ENCODE measurements at regions not wholly inside any gene's neighbourhood (a gene's known extent, or its start where the extent isn't known, plus 50 kb on each side); places are given as distances from the start of the nearest gene placed in this dataset.

DNA sequence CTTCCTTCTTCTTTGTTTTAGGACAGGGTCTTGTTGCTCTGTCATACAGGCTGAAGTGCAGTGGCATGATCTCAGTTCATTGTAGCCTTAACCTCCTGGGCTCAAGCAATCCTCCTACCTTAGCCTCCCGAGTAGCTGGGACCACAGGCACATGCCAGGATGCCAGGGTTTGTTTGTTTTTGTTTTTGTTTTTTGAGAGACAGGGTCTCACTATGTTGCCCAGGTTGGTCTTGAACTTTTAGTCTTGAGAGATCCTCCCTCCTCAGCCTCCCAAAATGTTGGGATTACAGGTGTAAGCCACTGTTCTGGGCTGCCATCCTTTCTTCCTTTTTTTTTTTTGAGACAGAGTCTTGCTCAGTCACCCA is 56.5 kb upstream of the SLC45A1 start:
- TF ChIP-seq, protein P1, sequence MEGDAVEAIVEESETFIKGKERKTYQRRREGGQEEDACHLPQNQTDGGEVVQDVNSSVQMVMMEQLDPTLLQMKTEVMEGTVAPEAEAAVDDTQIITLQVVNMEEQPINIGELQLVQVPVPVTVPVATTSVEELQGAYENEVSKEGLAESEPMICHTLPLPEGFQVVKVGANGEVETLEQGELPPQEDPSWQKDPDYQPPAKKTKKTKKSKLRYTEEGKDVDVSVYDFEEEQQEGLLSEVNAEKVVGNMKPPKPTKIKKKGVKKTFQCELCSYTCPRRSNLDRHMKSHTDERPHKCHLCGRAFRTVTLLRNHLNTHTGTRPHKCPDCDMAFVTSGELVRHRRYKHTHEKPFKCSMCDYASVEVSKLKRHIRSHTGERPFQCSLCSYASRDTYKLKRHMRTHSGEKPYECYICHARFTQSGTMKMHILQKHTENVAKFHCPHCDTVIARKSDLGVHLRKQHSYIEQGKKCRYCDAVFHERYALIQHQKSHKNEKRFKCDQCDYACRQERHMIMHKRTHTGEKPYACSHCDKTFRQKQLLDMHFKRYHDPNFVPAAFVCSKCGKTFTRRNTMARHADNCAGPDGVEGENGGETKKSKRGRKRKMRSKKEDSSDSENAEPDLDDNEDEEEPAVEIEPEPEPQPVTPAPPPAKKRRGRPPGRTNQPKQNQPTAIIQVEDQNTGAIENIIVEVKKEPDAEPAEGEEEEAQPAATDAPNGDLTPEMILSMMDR (IDR thresholded peaks at IDR 0.05; ENCODE audit: low read length): no peak
- TF ChIP-seq EZH2 (optimal IDR thresholded peaks at IDR 0.05; ENCODE audit: low read depth, low read length) (no peak), EZH2phosphoT487 (IDR thresholded peaks at IDR 0.05; ENCODE audit: low read length) (no peak)
